ENCODE measurements at regions not wholly inside any gene's neighbourhood (a gene's known extent, or its start where the extent isn't known, plus 50 kb on each side); places are given as distances from the start of the nearest gene placed in this dataset.

- TF ChIP-seq, protein P1, sequence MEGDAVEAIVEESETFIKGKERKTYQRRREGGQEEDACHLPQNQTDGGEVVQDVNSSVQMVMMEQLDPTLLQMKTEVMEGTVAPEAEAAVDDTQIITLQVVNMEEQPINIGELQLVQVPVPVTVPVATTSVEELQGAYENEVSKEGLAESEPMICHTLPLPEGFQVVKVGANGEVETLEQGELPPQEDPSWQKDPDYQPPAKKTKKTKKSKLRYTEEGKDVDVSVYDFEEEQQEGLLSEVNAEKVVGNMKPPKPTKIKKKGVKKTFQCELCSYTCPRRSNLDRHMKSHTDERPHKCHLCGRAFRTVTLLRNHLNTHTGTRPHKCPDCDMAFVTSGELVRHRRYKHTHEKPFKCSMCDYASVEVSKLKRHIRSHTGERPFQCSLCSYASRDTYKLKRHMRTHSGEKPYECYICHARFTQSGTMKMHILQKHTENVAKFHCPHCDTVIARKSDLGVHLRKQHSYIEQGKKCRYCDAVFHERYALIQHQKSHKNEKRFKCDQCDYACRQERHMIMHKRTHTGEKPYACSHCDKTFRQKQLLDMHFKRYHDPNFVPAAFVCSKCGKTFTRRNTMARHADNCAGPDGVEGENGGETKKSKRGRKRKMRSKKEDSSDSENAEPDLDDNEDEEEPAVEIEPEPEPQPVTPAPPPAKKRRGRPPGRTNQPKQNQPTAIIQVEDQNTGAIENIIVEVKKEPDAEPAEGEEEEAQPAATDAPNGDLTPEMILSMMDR (IDR thresholded peaks at IDR 0.05) = no peak
- no peak for TF ChIP-seq EZH2 (IDR thresholded peaks at IDR 0.05; ENCODE audit: borderline replicate concordance, insufficient read depth, low read depth, low read length, poor library complexity, severe bottlenecking)
These were observed 320.4 kb downstream of the CMPK2 start for GRCh38 chr2:6545336-6545735.

Measured in B cell (primary cell).